GM19395 (cell line): ENCODE measurements at regions not wholly inside any gene's neighbourhood (a gene's known extent, or its start where the extent isn't known, plus 50 kb on each side); places are given as distances from the start of the nearest gene placed in this dataset.
"Not testable (repeated sequence)": the region's sequence is repeated elsewhere in the genome, so short reads cannot be mapped to it uniquely, and the experiment has no call there.

Experiments
- ATAC-seq: cut with Tn5 transposase; IDR thresholded peaks from one replicate; pipeline ENCODE4 v1.9.1; 2021; ENCODE audit warnings: mild to moderate bottlenecking, moderate library complexity; ENCODE audit not compliant: unreplicated experiment

DNA sequence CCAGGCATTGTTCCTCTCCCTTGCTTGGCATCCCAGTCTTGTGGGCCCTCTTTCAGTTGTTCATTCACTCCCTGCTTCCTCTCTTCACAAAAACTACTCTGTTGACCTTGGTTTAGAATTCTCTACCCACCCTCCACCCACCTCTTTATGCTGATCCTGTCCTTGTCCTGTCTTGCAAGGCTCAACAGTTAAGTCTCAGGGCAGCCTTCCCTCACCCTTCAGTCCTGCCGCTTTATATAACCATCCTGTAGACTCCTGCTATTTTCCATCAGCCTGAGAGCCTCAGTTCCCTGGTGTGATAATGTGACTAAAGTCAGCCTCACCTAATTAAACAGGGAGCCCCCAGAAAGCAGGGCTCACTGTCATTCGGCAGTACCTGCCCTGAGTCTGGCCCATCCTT is 1763.0 kb downstream of the SPATA31A7 start:
- ATAC-seq, result not testable (repeated sequence)
